Suprapubic skin (tissue), 4 donors: ENCODE measurements at regions not wholly inside any gene's neighbourhood (a gene's known extent, or its start where the extent isn't known, plus 50 kb on each side); places are given as distances from the start of the nearest gene placed in this dataset.

Source experiments
- DNase-seq, 2 donors: peaks; one replicate each; pipeline ENCODE4 v3.0.0-alpha.2; 2019; ENCODE audit warnings: low spot score in 2 of 2
- H3K27ac ChIP-seq: fragments of 200-600 bp; sonication (generic); one replicate; pipeline ENCODE4 v1.5.1; 2019
- H3K27me3 ChIP-seq: fragments of 200-600 bp; sonication (generic); one replicate; pipeline ENCODE4 v1.5.1; 2019
- H3K36me3 ChIP-seq: fragments of 200-600 bp; sonication (generic); one replicate; pipeline ENCODE4 v1.5.1; 2019
- H3K4me1 ChIP-seq: fragments of 200-600 bp; sonication (generic); one replicate; pipeline ENCODE4 v1.5.1; 2019
- H3K4me3 ChIP-seq: fragments of 200-600 bp; sonication (generic); one replicate; pipeline ENCODE4 v1.5.1; 2019; ENCODE audit warnings: mild to moderate bottlenecking
- H3K9me3 ChIP-seq: fragments of 200-600 bp; sonication (generic); one replicate; pipeline ENCODE4 v1.5.1; 2019
- EP300 ChIP-seq: sonication (generic); formaldehyde crosslinking; IDR thresholded peaks from one replicate; pipeline ENCODE4 v1.6.1; 2017; ENCODE audit warnings: antibody characterized with exemption
- POLR2A ChIP-seq, 2 donors: fragments of 450-650 bp; IDR thresholded peaks; one replicate each; pipeline ENCODE4 v1.6.1; 2017; ENCODE audit warnings: antibody characterized with exemption in 2 of 2, mild to moderate bottlenecking in 2 of 2, moderate library complexity in 2 of 2
- POLR2AphosphoS5 ChIP-seq, 3 donors: sonication (generic); formaldehyde crosslinking; IDR thresholded peaks; one replicate each; pipeline ENCODE4 v1.6.1; 2017; ENCODE audit warnings: antibody characterized with exemption in 3 of 3
- WGBS: methylation state at CpG from one replicate; pipeline ENCODE4 v1.1.5; 2018; 5-methylcytosine and 5-hydroxymethylcytosine counted together
- TF ChIP-seq, protein P1 (sequence below), 2 donors: fragments of 200-600 bp in 1 of 2; fragments of 450-650 bp in 1 of 2; sonication (generic) in 1 of 2; IDR thresholded peaks; one replicate each; pipeline ENCODE4 v1.5.1; 2016 to 2019; ENCODE audit warnings: antibody characterized with exemption in 2 of 2, mild to moderate bottlenecking in 1 of 2, moderate library complexity in 1 of 2

DNA sequence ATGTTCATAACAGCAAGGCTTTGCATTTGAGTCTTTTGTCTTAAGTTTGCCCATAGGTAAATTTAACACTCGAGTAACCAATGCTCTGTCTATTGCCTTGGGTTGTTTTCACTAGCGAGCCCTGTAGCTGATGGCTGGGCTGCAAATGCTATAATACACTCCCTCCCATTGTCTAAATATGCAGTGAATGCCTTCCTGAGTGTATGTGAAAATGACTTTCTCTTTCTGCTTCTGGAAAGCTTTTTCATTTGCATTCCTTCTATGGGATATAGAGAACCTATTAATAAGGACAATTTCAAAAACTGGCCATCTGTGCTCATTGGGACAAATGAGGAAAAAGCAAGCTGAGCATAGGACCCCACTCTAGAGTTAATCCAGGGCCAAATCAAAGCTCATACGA lies 156.5 kb upstream of the FBXL4 start:
- H3K27me3 ChIP-seq: peaks cover 6% of the 10 kb centered on the region
- no peak for TF ChIP-seq POLR2AphosphoS5 (IDR thresholded peaks at IDR 0.05)
- TF ChIP-seq, protein P1, sequence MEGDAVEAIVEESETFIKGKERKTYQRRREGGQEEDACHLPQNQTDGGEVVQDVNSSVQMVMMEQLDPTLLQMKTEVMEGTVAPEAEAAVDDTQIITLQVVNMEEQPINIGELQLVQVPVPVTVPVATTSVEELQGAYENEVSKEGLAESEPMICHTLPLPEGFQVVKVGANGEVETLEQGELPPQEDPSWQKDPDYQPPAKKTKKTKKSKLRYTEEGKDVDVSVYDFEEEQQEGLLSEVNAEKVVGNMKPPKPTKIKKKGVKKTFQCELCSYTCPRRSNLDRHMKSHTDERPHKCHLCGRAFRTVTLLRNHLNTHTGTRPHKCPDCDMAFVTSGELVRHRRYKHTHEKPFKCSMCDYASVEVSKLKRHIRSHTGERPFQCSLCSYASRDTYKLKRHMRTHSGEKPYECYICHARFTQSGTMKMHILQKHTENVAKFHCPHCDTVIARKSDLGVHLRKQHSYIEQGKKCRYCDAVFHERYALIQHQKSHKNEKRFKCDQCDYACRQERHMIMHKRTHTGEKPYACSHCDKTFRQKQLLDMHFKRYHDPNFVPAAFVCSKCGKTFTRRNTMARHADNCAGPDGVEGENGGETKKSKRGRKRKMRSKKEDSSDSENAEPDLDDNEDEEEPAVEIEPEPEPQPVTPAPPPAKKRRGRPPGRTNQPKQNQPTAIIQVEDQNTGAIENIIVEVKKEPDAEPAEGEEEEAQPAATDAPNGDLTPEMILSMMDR (IDR thresholded peaks at IDR 0.05): no peak
- TF ChIP-seq EP300: no peak
- no peak for TF ChIP-seq POLR2A (IDR thresholded peaks at IDR 0.05)
- no peaks in the 10 kb centered on the region for H3K36me3 ChIP-seq
- DNase-seq: no peak
- 53% methylated on average over 3 of the region's 3 CpGs for WGBS
- H3K4me1 ChIP-seq: no peaks in the 10 kb centered on the region
- H3K27ac ChIP-seq: no peak overlapping the region
- H3K4me3 ChIP-seq: no peak overlapping the region
- H3K9me3 ChIP-seq: no peaks in the 10 kb centered on the region

DNA sequence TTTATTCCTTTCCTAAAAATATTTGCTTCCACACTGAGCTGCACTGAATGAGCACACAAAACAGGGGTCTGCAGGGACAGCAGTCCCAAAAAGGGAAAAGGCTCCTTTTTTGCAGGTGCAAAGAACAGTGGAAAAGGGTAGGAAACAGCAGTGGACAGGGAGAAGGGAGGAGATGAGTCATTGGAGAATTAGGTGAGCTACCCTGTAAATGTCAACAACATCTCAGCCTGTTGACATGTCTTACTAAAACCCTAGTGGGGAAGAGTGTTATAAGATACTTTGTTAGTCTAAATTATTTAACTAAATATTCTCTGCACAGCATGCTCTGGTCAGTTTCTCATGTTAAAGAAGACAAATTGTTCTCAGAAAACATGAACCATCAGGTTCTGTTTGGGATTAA lies 151.5 kb upstream of the FBXL4 start:
- no peak for DNase-seq
- no peaks in the 10 kb centered on the region for H3K4me1 ChIP-seq
- no peaks in the 10 kb centered on the region for H3K36me3 ChIP-seq
- H3K4me3 ChIP-seq: no peak overlapping the region
- no peak overlapping the region for H3K27ac ChIP-seq
- TF ChIP-seq POLR2A (IDR thresholded peaks at IDR 0.05) (no peak), POLR2AphosphoS5 (IDR thresholded peaks at IDR 0.05) (no peak), EP300 (no peak)
- TF ChIP-seq, protein P1 (IDR thresholded peaks at IDR 0.05): no peak
- H3K27me3 ChIP-seq: peaks cover 6% of the 10 kb centered on the region
- H3K9me3 ChIP-seq: no peaks in the 10 kb centered on the region

DNA sequence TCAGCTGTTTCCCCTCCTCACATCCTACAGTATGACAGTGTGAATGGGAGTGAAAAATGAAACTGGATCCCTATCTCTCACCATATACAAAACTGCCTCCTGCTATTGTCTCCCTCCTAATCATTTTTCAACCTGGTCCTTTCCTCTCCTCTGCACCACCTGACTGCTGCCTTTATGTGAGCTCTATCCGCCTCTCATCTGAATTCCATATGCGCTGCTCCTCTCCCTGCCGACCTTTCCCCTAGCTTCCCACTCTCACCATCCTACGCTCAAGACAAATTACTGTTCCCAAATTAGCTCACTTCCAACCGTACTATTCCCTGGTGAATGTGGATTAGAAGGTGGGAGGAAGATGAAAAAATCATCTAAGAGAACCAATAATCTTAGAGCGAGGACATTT lies 148.4 kb upstream of the FBXL4 start:
- WGBS: 64% methylated on average over 6 of the region's 6 CpGs
- Histone ChIP-seq H3K4me1 (no peaks in the 10 kb centered on the region), H3K27me3 (peaks cover 11% of the 10 kb centered on the region), H3K4me3 (no peak overlapping the region), H3K9me3 (no peaks in the 10 kb centered on the region), H3K36me3 (no peaks in the 10 kb centered on the region), H3K27ac (no peak overlapping the region)
- DNase-seq: no peak
- TF ChIP-seq, protein P1 (IDR thresholded peaks at IDR 0.05): no peak
- TF ChIP-seq POLR2A (IDR thresholded peaks at IDR 0.05) (no peak), EP300 (no peak), POLR2AphosphoS5 (IDR thresholded peaks at IDR 0.05) (no peak)

DNA sequence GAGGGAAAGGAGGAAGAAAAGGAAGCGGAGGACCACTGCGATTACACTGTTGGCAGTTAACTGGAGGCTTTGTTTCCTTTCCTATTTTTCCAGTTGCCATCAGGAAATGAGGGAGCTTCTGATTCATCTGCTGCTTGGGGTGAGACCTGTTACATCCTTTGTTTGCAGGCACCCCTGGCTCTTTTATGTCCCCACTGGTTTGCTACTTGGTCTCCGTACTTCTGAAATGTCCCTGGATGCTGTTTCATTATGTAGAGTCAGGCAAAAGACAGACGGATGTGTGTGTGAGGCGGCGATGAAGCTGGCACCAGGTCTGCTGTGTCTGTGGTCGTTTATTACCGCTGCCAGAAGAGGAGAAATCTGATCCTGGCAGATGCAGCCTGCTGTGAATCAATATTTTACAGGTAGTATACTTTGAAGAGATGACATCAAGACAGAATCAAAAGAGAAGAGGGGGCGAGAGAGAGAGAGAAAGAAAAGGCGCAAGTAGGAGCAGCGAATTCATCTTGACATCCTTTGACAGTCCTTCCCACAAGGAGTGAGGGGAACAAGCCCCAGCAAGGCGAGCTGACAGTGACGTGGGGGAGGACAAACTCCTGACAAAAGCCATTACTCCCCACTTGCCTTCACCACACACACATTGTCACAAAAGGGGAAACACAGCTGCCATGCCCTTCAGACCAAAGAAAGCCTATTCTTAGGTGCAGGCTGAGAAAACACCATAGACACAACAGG lies 145.9 kb upstream of the FBXL4 start:
- Histone ChIP-seq H3K4me3 (no peak overlapping the region), H3K27me3 (peaks cover 11% of the 10 kb centered on the region), H3K4me1 (no peaks in the 10 kb centered on the region), H3K9me3 (no peaks in the 10 kb centered on the region), H3K27ac (no peak overlapping the region), H3K36me3 (no peaks in the 10 kb centered on the region)
- 43% methylated on average over 12 of the region's 13 CpGs for WGBS
- TF ChIP-seq, protein P1 (IDR thresholded peaks at IDR 0.05): no peak
- TF ChIP-seq EP300: no peak
- no peak for DNase-seq

DNA sequence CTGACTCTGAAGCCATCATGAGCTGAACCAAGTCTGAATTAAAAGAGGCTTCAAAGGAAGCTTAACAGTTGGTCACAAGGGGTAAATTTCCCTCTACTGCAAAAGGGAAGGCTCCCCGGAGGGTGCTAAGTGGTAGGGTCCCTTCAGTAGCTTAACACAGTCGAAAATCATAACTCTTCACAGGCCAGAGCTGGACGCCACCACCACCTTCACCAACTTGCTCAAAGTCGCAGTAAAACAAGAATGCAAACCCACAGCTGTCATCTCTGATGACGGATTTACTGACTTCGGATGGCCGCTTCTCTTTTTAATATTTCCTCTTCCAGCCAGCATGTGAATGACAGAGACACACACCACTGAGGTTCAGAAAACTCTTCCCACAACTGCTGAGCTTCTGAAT lies 144.7 kb upstream of the FBXL4 start:
- DNase-seq: no peak
- TF ChIP-seq, protein P1 (IDR thresholded peaks at IDR 0.05): no peak
- TF ChIP-seq POLR2A (IDR thresholded peaks at IDR 0.05): no peak
- no peak for TF ChIP-seq EP300
- TF ChIP-seq POLR2AphosphoS5 (IDR thresholded peaks at IDR 0.05): no peak

More for the DNA sequence above, 144.7 kb upstream of the FBXL4 start:
- WGBS: 67% methylated on average over 7 of the region's 7 CpGs
- H3K27me3 ChIP-seq: peaks cover 11% of the 10 kb centered on the region
- H3K36me3 ChIP-seq: no peaks in the 10 kb centered on the region
- no peak overlapping the region for H3K4me3 ChIP-seq
- H3K4me1 ChIP-seq: no peaks in the 10 kb centered on the region
- no peaks in the 10 kb centered on the region for H3K9me3 ChIP-seq
- no peak overlapping the region for H3K27ac ChIP-seq
